Coronary artery (tissue), 2 donors: ENCODE measurements at regions not wholly inside any gene's neighbourhood (a gene's known extent, or its start where the extent isn't known, plus 50 kb on each side); places are given as distances from the start of the nearest gene placed in this dataset.
"Not testable (repeated sequence)": the region's sequence is repeated elsewhere in the genome, so short reads cannot be mapped to it uniquely, and the experiment has no call there.

Experiments
- DNase-seq: peaks from one replicate; pipeline ENCODE4 v3.0.0-alpha.2; 2017; ENCODE audit warnings: low spot score
- H3K27ac ChIP-seq, 2 donors: fragments of 200-600 bp; sonication (generic); one replicate each; pipeline ENCODE4 v1.5.1; 2016 to 2019
- H3K4me3 ChIP-seq: fragments of 200-600 bp; sonication (generic); 2 replicates; pipeline ENCODE4 v1.5.1; 2016; ENCODE audit warnings: mild to moderate bottlenecking, moderate library complexity
- TF ChIP-seq, protein P1 (sequence below): fragments of 200-600 bp; sonication (generic); IDR thresholded peaks from one replicate; pipeline ENCODE4 v1.5.1; 2019; ENCODE audit warnings: antibody characterized with exemption

DNA sequence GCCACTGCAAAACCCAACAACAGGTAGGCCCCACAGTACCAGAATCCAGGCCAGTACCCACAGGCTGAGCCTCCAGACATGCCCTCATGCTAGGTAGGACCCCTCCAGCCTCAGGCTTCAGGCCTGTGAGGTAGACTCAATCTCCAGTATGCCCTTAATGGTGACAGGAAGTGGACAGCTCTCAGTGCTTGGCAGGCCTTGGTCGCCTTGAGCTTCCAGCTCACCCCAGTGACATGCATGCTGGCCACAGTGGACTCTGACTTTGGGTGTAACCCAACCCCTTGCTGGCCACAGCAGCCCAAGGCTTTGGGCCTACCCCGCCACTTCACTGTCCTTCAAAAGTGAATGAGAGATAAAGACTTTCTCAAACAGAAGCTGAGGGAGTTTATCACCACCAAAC is 324.2 kb downstream of the ANTXR2 start:
- DNase-seq = no peak
- H3K4me3 ChIP-seq = no peak overlapping the region
- TF ChIP-seq, protein P1, sequence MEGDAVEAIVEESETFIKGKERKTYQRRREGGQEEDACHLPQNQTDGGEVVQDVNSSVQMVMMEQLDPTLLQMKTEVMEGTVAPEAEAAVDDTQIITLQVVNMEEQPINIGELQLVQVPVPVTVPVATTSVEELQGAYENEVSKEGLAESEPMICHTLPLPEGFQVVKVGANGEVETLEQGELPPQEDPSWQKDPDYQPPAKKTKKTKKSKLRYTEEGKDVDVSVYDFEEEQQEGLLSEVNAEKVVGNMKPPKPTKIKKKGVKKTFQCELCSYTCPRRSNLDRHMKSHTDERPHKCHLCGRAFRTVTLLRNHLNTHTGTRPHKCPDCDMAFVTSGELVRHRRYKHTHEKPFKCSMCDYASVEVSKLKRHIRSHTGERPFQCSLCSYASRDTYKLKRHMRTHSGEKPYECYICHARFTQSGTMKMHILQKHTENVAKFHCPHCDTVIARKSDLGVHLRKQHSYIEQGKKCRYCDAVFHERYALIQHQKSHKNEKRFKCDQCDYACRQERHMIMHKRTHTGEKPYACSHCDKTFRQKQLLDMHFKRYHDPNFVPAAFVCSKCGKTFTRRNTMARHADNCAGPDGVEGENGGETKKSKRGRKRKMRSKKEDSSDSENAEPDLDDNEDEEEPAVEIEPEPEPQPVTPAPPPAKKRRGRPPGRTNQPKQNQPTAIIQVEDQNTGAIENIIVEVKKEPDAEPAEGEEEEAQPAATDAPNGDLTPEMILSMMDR = no peak
- H3K27ac ChIP-seq = no peak overlapping the region

GRCh38 chr4:79747252-79747651 is 325.8 kb downstream of the ANTXR2 start:
- TF ChIP-seq, protein P1 = no peak
- H3K4me3 ChIP-seq = no peak overlapping the region
- H3K27ac ChIP-seq = no peak overlapping the region
- no peak for DNase-seq

DNA sequence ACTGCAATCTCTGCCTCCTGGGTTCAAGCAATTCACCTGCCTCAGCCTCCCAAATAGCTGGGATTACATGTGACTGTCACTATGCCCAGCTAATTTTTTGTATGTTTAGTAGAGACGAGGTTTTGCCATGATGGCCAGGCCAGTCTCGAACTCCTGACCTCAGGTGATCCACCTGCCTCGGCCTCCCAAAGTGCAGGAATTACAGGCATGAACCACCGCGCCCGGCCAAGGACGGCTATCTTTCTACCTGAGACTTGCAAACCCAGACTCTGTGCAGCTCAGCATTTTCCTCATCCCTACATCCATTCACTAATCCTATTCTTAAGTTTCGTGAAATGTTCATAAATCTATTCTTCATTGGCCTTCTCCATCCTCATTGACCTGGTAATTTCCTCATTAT is 330.0 kb downstream of the ANTXR2 start:
- no peak for DNase-seq
- Histone ChIP-seq H3K27ac (no peak overlapping the region), H3K4me3 (no peak overlapping the region)
- TF ChIP-seq, protein P1 = no peak

GRCh38 chr4:79739912-79740311 is 331.9 kb upstream of the GK2 start:
- H3K4me3 ChIP-seq = no peak overlapping the region
- TF ChIP-seq, protein P1 = no peak
- no peak for DNase-seq
- H3K27ac ChIP-seq = no peak overlapping the region

GRCh38 chr4:79723507-79723906 is 315.5 kb upstream of the GK2 start:
- Histone ChIP-seq H3K27ac (no peak overlapping the region), H3K4me3 (no peak overlapping the region)
- no peak for DNase-seq
- TF ChIP-seq, protein P1 = no peak

GRCh38 chr4:79700356-79700755 is 292.3 kb upstream of the GK2 start:
- no peak overlapping the region for H3K27ac ChIP-seq
- TF ChIP-seq, protein P1 = no peak
- DNase-seq = no peak
- no peak overlapping the region for H3K4me3 ChIP-seq

DNA sequence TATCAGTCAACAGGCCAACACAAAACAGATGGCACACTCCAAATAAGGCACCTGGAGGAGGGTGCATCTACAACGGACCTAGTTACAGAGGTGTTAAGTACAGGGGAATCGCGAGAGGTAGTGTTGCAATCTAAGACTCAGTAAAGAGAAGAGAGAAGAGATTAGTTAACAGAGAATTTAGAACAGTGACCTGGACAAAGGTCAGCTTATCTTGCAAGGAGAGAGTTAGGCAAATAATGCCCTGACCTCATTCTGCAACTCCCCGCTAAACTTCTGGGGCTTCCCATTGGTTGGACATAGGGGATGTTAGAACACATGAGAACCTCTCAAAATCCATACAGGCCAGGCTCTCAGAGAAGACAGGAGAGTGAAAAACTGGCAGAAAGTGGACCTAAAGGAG is 289.4 kb upstream of the GK2 start:
- H3K27ac ChIP-seq = no peak overlapping the region
- no peak for DNase-seq
- TF ChIP-seq, protein P1 = no peak
- no peak overlapping the region for H3K4me3 ChIP-seq

- H3K27ac ChIP-seq, H3K4me3 ChIP-seq, DNase-seq: not testable (repeated sequence)
Measured at GRCh38 chr4:79696534-79696933, 288.5 kb upstream of the GK2 start.
